NCI-H460 (cell line): ENCODE measurements at regions not wholly inside any gene's neighbourhood (a gene's known extent, or its start where the extent isn't known, plus 50 kb on each side); places are given as distances from the start of the nearest gene placed in this dataset.

ENCODE experiments used
- DNase-seq: peaks from one replicate; pipeline ENCODE4 v3.0.0-alpha.2; 2016; ENCODE audit warnings: low read depth; ENCODE audit errors: extremely low read depth

- DNase-seq, result no peak
Observed at GRCh38 chr1:39085174-39085573, 59.0 kb downstream of the NDUFS5 start.

- DNase-seq, result no peak
Observed at GRCh38 chr1:39086386-39086785, 60.2 kb downstream of the NDUFS5 start.

GRCh38 chr1:39086865-39087409, 60.8 kb downstream of the NDUFS5 start:
- DNase-seq, result no peak

- DNase-seq, result no peak
Observed at GRCh38 chr1:39087435-39087834, 61.3 kb downstream of the NDUFS5 start.

GRCh38 chr1:39088658-39089057, 62.5 kb downstream of the NDUFS5 start:
- no peak for DNase-seq

- DNase-seq, result no peak
Observed at GRCh38 chr1:39089931-39090521, 63.9 kb downstream of the NDUFS5 start.

- DNase-seq, result no peak
Observed at GRCh38 chr1:39090757-39091380, 64.7 kb downstream of the NDUFS5 start.

- DNase-seq, result peak; percentile 42
Observed at GRCh38 chr1:39091845-39092645, 65.9 kb downstream of the NDUFS5 start.

GRCh38 chr1:39094685-39095084, 68.5 kb downstream of the NDUFS5 start:
- DNase-seq, result no peak

GRCh38 chr1:39098546-39099250, 72.5 kb downstream of the NDUFS5 start:
- DNase-seq, result peak; percentile 63

GRCh38 chr1:39102537-39103327, 76.6 kb downstream of the NDUFS5 start:
- peak; percentile 69 for DNase-seq

GRCh38 chr1:39103328-39104157, 77.4 kb downstream of the NDUFS5 start:
- peak; percentile 33 for DNase-seq

- DNase-seq, result no peak
Observed at GRCh38 chr1:39104158-39105060, 78.3 kb downstream of the NDUFS5 start.

- peak; percentile 37 for DNase-seq
Observed at GRCh38 chr1:39105061-39105840, 79.1 kb downstream of the NDUFS5 start.

- DNase-seq, result no peak
Observed at GRCh38 chr1:39105841-39106765, 80.0 kb downstream of the NDUFS5 start.

GRCh38 chr1:39106801-39107327, 80.7 kb downstream of the NDUFS5 start:
- no peak for DNase-seq
